NCI-H345 treated with DMSO at 0.1 percent for 48 hours (cell line): ENCODE measurements at regions not wholly inside any gene's neighbourhood (a gene's known extent, or its start where the extent isn't known, plus 50 kb on each side); places are given as distances from the start of the nearest gene placed in this dataset.
"Not testable (repeated sequence)": the region's sequence is repeated elsewhere in the genome, so short reads cannot be mapped to it uniquely, and the experiment has no call there.

ENCODE experiments used
- DNase-seq: peaks from one replicate; lab custom pipeline; 2025; ENCODE audit not compliant: unreplicated experiment; lab: John Stamatoyannopoulos, UW

DNA sequence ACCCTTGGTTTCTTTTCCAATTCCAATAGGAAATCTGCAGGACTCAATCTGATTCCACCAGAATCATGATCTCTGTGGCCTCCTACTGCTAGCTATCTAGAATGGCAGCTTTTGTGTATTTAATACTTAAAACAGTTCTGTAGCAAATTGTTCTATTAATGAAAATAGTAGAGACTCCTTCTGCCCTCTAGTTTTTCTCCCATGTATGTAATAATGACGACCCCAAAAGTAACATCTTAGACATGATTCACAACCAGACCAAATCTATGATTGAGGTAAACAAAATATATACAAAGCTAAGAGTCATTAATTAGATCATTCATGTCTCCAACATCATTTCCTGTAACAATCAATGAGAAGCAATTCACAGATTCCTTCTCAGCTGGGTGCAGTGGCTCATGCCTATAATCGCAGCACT lies 259.1 kb upstream of the MKLN1 start:
- DNase-seq: no peak

- DNase-seq: no peak
These were observed 255.7 kb upstream of the MKLN1 start for GRCh38 chr7:131071786-131072504.

DNA sequence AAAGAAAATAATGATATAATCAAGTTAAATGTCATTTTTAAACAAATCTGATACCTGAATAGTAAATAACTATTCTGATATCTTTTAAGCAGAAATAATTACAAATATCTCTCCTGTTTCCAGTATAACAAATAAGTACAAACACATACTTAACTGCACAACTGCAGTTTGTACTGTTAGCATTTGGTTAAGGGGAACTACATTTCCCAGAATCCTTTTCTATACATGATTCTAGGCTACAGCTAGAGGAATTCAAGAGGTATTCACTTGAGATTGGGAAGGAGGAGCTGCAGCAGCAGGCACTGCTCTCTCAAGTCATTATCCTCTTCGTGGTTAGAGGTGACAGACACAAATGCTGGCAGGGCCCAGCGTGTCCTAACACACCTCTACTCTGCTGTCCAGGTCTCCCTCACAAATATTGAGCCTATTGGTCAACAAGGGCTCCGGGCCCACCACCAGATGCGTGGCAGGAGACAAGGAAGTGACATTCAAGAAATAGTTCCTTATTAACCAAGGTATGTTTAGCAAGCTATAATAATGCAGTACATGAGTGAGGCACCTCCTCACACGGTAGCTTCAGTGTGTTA lies 255.1 kb upstream of the MKLN1 start:
- DNase-seq: no peak

- DNase-seq: no peak
These were observed 253.6 kb upstream of the MKLN1 start for GRCh38 chr7:131074043-131074442.

DNA sequence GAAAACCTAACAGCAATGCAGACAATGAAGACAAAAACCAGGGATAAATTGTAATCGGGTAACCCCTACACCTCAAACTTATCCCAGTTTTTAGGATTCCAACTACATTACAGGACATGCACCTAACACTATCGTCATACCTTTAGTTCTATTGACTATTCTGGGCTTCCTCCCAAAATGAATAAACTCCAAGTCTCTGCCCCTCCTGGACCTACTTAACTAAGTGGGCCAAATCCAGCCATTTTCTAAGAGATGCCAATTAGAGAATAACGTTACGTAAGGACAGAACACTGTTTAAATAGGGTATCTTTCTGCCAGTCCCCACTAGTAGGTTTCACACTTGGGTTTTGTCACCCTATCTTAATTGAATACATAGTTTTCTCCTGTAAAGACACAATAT lies 253.1 kb upstream of the MKLN1 start:
- no peak for DNase-seq

- DNase-seq: no peak
These were observed 252.3 kb upstream of the MKLN1 start for GRCh38 chr7:131075406-131075805.

DNA sequence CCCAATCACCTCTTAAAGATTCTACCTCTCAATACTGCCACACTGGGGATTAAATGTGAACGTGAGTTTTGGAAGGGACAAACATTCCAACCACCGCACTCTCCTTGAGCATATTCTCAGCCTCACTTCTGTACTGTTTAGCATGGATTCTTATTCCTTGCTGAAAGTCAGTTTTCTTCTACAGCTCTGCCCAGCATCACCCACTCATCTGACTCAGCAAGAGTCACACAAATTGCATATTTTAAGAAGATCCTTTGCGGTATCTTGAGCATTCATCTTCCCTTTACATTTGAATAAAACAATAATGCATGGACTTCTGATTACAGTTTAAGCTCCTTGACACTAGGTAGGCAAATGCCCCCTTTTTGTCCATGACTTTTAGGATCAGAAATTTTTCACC lies 251.6 kb upstream of the MKLN1 start:
- DNase-seq: no peak

DNA sequence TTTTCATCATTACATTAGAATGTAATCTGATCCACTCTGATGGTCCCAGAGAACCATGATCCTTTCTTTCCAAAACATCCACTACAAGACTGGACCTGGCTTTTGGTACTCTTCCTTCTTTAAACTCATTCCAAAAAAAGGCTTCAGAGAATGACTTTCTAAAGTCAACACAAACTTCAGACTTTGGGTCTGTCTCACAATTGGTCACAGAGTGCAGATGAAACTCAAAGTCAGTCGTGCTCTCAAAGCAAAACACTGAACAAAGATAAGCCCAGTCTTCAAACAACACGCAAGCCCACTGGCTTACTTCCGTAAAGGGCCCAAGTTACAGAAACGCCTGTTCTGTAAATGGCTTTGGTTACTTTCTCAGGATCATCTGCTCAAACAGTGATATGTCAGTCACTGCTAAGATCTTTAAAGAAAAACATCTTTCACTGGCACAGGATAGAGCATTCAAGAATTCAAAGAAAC lies 250.9 kb upstream of the MKLN1 start:
- DNase-seq: no peak

- DNase-seq: no peak
These were observed 249.9 kb upstream of the MKLN1 start for GRCh38 chr7:131077735-131078134.

DNA sequence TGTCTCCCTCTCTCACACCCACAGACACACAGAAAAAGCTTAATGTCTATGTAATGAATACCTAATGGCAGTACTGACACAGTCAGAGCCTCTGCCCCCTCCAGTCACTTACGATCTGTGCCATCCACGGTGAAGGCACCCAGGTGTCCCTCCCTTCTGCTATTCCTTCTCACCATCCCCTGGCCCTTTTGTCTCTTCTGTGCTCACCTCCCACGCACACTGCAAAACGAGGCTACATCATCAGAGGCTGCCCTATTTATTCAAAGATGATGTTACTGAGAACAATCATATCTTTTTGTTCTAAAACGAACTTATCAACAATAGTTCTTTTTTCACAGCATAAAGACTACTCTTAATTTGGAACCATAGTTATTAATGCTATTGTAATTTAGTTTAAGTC lies 246.9 kb upstream of the MKLN1 start:
- DNase-seq: no peak

GRCh38 chr7:131081308-131081707 lies 246.4 kb upstream of the MKLN1 start:
- no peak for DNase-seq

- DNase-seq: no peak
These were observed 243.9 kb upstream of the MKLN1 start for GRCh38 chr7:131083781-131084180.

- not testable (repeated sequence) for DNase-seq
These were observed 243.3 kb upstream of the MKLN1 start for GRCh38 chr7:131084336-131084735.

- DNase-seq: no peak
These were observed 239.7 kb upstream of the MKLN1 start for GRCh38 chr7:131087756-131088658.

GRCh38 chr7:131090188-131090587 lies 237.5 kb upstream of the MKLN1 start:
- no peak for DNase-seq

GRCh38 chr7:131090886-131091692 lies 236.6 kb upstream of the MKLN1 start:
- no peak for DNase-seq

DNA sequence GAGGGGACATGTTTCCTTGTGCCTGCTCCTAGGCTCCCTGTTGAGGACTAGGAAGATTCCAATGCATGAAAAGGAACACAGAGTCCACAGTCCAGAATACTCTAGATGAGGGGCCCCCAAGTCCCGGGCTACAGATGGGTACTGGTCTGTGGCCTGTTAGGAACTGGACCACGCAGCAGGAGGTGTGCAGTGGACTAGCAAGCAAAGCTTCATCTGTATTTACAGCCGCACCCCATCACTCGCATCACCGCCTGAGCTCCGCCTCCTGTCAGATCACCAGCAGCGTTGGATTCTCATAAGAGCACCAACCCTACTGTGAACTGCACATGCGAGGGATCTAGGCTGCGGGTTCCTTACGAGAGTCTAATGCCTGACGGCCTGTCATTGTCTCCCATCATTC lies 233.0 kb upstream of the MKLN1 start:
- DNase-seq: no peak

DNA sequence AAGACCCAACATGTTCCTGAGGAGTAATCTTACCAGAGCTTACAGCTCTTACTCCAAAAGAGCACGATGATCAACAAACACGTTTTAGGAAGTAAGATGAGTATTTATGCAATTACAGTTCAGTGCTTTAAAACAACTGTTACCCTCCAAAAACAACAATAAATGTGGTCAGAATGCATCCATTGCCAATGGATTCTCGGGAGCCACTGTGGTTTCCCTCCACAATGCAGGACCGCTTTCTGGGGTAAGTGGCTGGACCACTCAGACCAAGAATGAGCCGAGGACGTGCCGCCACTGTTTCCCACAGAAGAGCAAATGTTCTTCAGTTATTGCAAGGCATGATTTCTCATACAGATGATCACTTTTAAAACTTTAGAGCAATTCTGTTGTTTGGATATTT lies 232.3 kb upstream of the MKLN1 start:
- DNase-seq: no peak

DNA sequence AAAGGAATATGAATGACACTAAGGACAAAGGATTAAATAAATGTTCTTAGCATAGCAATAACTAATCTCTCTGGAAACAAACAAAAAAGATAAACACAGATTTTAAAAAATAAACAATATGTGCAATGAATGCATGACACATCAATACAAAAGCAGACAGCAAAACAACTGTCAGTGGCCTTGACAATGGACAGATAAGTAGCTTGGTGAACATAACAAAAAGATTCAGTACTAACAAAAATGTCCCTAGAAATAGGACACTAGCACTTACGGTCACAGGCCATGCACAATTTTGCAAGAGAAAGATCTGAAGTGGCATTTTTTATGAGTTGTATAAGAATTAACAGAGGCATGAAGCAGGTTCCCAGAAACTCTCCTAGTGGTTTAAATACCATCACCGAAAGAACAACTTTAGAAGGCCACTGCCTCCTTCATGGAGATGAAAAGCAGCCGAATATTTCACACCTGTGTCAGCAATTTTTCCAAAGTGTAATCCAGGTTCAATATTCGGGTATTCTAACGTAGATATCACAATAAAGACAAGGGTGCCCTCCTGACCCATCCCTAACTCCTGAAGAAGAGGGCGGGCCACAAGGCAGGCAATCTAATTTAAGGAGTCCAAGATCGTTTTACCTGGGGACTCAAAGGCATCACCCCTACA lies 231.3 kb upstream of the MKLN1 start:
- no peak for DNase-seq

GRCh38 chr7:131097662-131098376 lies 229.9 kb upstream of the MKLN1 start:
- DNase-seq: no peak
